IPS-20b (cell line): ENCODE measurements at regions not wholly inside any gene's neighbourhood (a gene's known extent, or its start where the extent isn't known, plus 50 kb on each side); places are given as distances from the start of the nearest gene placed in this dataset.

Experiments
- H3K27ac ChIP-seq: one replicate; pipeline ENCODE4 v1.5.1; 2013; ENCODE audit warnings: low read length
- H3K27me3 ChIP-seq: 2 replicates; pipeline ENCODE4 v1.6.1; 2013; ENCODE audit warnings: mild to moderate bottlenecking, low read length, inconsistent platforms; ENCODE audit not compliant: insufficient read depth
- H3K36me3 ChIP-seq: 2 replicates; pipeline ENCODE4 v1.6.1; 2013; ENCODE audit warnings: low read depth, mild to moderate bottlenecking, inconsistent platforms, low read length, moderate library complexity; ENCODE audit not compliant: insufficient read depth
- H3K4me1 ChIP-seq: 2 replicates; pipeline ENCODE4 v1.6.1; 2013; ENCODE audit warnings: mild to moderate bottlenecking, control low read depth, inconsistent platforms, low read length, moderate library complexity; ENCODE audit not compliant: insufficient read depth
- H3K4me3 ChIP-seq: 2 replicates; pipeline ENCODE4 v1.5.1; 2013; ENCODE audit warnings: mild to moderate bottlenecking, low read length, inconsistent platforms
- H3K9ac ChIP-seq: 2 replicates; pipeline ENCODE4 v1.6.1; 2013; ENCODE audit warnings: low read depth, mild to moderate bottlenecking, inconsistent platforms, low read length, moderate library complexity
- H3K9me3 ChIP-seq: 2 replicates; pipeline ENCODE4 v1.6.1; 2013; ENCODE audit warnings: mild to moderate bottlenecking, low read depth, low read length, inconsistent platforms; ENCODE audit not compliant: insufficient read depth

GRCh38 chr11:134538742-134539141, 126.7 kb upstream of the B3GAT1 start:
- Histone ChIP-seq H3K27ac (no peak overlapping the region), H3K27me3 (no peaks in the 10 kb centered on the region), H3K36me3 (no peaks in the 10 kb centered on the region), H3K4me3 (no peak overlapping the region), H3K4me1 (peaks cover 5% of the 10 kb centered on the region; the same call in 1 of the 2 replicates), H3K9ac (no peak overlapping the region), H3K9me3 (peaks cover 4% of the 10 kb centered on the region; the same call in 1 of the 2 replicates)

DNA sequence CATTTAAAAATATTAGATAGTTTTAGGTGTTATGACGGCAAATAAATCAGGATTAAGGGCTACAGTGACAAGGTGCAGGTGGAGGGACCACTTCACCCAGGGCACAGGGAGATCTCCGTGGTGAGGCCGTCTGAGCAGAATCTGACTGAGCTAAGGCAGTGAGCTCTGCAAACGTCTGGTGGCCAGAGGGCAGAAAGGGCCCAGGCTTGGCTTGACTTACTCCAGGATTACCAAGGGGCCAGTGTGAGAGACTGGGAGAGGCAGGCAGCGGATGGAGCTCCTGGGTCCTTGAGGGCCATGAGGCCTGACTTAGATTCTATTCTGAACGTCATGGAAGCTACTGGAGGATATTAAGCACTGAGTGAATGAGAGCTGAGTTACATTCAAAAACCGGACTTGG, 125.9 kb upstream of the B3GAT1 start:
- H3K27ac ChIP-seq, result no peak overlapping the region
- H3K4me1 ChIP-seq, result peaks cover 2% of the 10 kb centered on the region; the same call in 1 of the 2 replicates
- H3K36me3 ChIP-seq, result no peaks in the 10 kb centered on the region
- no peaks in the 10 kb centered on the region for H3K27me3 ChIP-seq
- H3K9me3 ChIP-seq, result peaks cover 4% of the 10 kb centered on the region; the same call in 1 of the 2 replicates
- no peak overlapping the region for H3K4me3 ChIP-seq
- no peak overlapping the region for H3K9ac ChIP-seq

- Histone ChIP-seq H3K36me3 (no peaks in the 10 kb centered on the region), H3K9me3 (peaks cover 4% of the 10 kb centered on the region; the same call in 1 of the 2 replicates), H3K27me3 (no peaks in the 10 kb centered on the region), H3K27ac (no peak overlapping the region), H3K9ac (no peak overlapping the region), H3K4me3 (no peak overlapping the region), H3K4me1 (no peaks in the 10 kb centered on the region; the same call in 1 of the 2 replicates)
Measured at GRCh38 chr11:134537296-134537695, 125.3 kb upstream of the B3GAT1 start.

DNA sequence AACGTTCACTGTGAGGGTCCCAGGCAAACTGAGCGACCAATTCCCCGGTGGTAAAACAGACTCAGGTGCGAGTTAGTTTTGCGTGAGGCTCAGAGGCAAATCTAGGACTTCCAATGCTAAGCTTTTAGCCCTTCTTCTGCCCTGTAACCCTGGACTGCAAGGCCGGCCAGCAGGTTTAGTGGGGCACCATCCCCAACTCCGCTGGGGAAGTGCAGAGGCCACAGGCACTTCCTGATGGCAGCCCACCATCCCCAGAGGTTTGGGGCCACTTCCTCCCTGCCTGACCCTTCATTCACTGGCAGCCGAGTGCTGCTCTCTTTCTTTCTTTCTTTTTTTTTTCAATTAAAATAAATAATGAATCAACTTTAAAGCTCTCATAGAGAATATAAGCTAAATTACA, 124.6 kb upstream of the B3GAT1 start:
- Histone ChIP-seq H3K9ac (no peak overlapping the region), H3K4me1 (no peaks in the 10 kb centered on the region), H3K4me3 (no peak overlapping the region), H3K9me3 (peaks cover 4% of the 10 kb centered on the region; the same call in 1 of the 2 replicates), H3K27me3 (no peaks in the 10 kb centered on the region), H3K36me3 (no peaks in the 10 kb centered on the region), H3K27ac (no peak overlapping the region)

DNA sequence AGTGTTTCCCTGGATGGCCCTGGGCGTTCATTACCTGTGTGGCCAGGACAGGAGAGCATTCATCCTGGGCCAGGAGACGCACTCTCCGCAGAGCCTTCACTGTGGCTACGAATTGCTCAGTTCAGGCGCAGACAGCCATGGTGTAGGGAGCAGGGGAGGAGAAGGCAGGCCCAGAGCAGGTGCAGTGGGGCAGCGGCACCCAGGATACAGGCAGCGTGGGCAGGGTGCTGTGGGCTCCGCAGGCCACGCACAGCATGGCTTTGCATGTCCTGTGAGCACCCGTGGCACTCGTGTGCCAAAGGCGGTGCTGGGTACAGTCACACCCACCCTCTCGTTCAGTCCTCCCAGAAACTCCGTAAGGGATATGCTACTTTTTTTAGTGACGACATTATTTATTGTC, 124.2 kb upstream of the B3GAT1 start:
- no peak overlapping the region for H3K9ac ChIP-seq
- peaks cover 4% of the 10 kb centered on the region; the same call in 1 of the 2 replicates for H3K9me3 ChIP-seq
- H3K27ac ChIP-seq, result no peak overlapping the region
- no peaks in the 10 kb centered on the region for H3K4me1 ChIP-seq
- H3K4me3 ChIP-seq, result no peak overlapping the region
- H3K27me3 ChIP-seq, result no peaks in the 10 kb centered on the region
- H3K36me3 ChIP-seq, result no peaks in the 10 kb centered on the region

- no peaks in the 10 kb centered on the region for H3K27me3 ChIP-seq
- H3K36me3 ChIP-seq, result no peaks in the 10 kb centered on the region
- H3K4me1 ChIP-seq, result no peaks in the 10 kb centered on the region; the same call in 1 of the 2 replicates
- no peaks in the 10 kb centered on the region for H3K9me3 ChIP-seq
- H3K27ac ChIP-seq, result no peak overlapping the region
- no peak overlapping the region for H3K9ac ChIP-seq
- H3K4me3 ChIP-seq, result no peak overlapping the region
Measured at GRCh38 chr11:134535029-134536025, 123.3 kb upstream of the B3GAT1 start.

DNA sequence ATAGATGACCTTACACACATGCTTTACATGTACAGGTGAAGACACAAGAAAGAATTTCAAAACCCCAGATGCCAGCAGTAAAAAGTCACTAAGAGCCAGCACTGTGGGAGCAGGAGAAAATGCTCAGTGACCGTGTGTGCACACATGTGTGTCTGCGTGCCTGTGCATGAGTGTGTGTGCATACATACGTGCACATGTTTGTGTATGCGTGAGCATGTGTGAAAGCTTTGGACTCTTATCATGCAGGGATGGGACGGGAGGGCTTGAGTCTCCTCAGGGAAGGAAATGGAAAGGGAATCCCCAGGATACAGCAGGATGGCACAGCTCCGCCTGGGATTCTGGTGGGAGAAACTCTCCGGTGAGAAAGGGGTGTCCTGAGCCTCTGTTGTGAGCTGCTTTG, 121.5 kb upstream of the B3GAT1 start:
- H3K27ac ChIP-seq, result no peak overlapping the region
- H3K36me3 ChIP-seq, result no peaks in the 10 kb centered on the region
- no peaks in the 10 kb centered on the region for H3K9me3 ChIP-seq
- no peaks in the 10 kb centered on the region for H3K27me3 ChIP-seq
- H3K4me3 ChIP-seq, result no peak overlapping the region
- no peak overlapping the region for H3K9ac ChIP-seq
- no peaks in the 10 kb centered on the region; the same call in 1 of the 2 replicates for H3K4me1 ChIP-seq

GRCh38 chr11:134532921-134533421, 120.9 kb upstream of the B3GAT1 start:
- Histone ChIP-seq H3K4me1 (no peaks in the 10 kb centered on the region; the same call in 1 of the 2 replicates), H3K4me3 (no peak overlapping the region), H3K9ac (no peak overlapping the region), H3K27me3 (no peaks in the 10 kb centered on the region), H3K9me3 (no peaks in the 10 kb centered on the region), H3K36me3 (no peaks in the 10 kb centered on the region), H3K27ac (no peak overlapping the region)

GRCh38 chr11:134532131-134532920, 120.3 kb upstream of the B3GAT1 start:
- Histone ChIP-seq H3K9me3 (no peaks in the 10 kb centered on the region), H3K36me3 (no peaks in the 10 kb centered on the region), H3K9ac (no peak overlapping the region), H3K4me3 (no peak overlapping the region), H3K4me1 (peaks cover 5% of the 10 kb centered on the region), H3K27me3 (no peaks in the 10 kb centered on the region), H3K27ac (no peak overlapping the region)

- Histone ChIP-seq H3K9ac (no peak overlapping the region), H3K9me3 (no peaks in the 10 kb centered on the region), H3K27me3 (no peaks in the 10 kb centered on the region), H3K36me3 (no peaks in the 10 kb centered on the region), H3K4me3 (no peak overlapping the region), H3K27ac (no peak overlapping the region), H3K4me1 (peaks cover 6% of the 10 kb centered on the region)
Measured at GRCh38 chr11:134531327-134532130, 119.5 kb upstream of the B3GAT1 start.
